Stimulated activated CD4-positive, alpha-beta T cell treated with anti-CD3 and anti-CD28 coated beads, Interleukin-15, amount 100 ng/mL, for 24 hours (primary cell): ENCODE measurements at regions not wholly inside any gene's neighbourhood (a gene's known extent, or its start where the extent isn't known, plus 50 kb on each side); places are given as distances from the start of the nearest gene placed in this dataset.

Source experiments
- DNase-seq: peaks from one replicate; pipeline ENCODE4 v3.0.0-alpha.2; 2020

DNA sequence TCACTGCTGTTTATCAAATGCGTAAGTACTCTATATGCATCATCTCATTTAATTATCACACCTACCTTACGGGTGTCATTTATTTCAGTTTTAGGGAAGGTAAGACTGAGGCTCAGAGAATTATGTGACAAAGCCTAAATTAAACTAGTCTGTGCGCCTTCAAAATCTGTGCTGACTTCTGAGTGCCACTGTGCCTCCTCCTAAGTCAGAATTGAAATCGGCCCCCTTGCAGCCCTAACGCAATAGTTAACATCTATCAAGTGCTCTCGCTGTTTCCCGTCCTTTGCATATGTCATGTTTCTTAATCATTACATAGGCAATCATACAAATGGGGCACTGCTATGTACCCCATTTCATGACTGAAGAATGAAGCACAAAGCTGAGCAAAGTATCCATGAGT, 79.0 kb upstream of the PDE10A start:
- DNase-seq: no peak

DNA sequence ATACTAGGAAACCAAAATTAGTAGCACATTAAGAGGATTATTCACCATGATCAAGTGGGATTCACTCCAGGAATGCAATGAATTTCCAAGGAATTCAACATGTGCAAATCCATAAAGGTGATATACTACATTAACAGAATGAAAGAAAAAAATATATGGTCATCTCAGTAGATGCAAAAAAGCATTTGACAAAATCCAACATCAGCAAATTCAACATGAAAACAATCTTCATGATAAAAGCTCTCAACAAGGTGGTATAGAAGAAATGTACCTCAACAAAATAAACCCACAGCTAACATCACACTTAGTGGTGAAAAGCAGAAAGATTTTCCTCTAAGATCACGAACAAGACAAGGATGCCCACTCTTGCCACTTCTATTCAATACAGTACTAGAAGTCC, 74.4 kb upstream of the PDE10A start:
- no peak for DNase-seq

DNA sequence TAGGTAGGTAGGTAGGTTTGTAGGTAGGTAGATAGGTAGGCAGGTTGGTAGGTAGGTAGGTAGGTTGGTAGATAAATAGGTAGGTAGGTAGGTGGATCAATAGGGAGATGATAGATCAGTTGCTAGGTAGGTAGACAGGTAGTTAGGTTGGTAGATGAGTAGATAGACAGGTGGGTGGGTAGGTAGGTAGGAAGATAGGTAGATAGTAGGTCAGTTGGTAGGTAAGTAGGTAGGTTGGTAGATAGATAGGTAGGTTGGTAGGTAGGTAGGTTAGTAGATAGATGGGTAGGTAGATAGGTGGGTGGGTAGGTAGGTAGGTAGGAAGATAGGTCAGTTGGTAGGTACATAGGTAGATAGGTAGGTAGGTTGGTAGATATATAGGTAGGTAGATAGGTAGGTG, 72.0 kb upstream of the PDE10A start:
- DNase-seq: no peak

DNA sequence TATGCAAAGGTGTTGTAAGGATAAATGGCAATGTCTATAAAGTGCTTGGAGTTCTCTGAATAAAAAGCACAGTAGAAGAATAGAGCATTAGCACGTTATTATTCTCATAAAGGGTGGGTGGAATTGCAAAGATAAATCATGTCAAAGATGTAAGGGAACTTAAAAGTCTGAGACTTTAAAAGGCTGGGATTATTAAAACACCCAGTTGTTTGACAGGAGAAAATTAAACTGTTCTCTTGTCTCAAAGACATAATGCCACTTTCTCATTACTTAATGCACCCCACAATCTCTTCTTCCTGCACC, 70.4 kb upstream of the PDE10A start:
- no peak for DNase-seq

DNA sequence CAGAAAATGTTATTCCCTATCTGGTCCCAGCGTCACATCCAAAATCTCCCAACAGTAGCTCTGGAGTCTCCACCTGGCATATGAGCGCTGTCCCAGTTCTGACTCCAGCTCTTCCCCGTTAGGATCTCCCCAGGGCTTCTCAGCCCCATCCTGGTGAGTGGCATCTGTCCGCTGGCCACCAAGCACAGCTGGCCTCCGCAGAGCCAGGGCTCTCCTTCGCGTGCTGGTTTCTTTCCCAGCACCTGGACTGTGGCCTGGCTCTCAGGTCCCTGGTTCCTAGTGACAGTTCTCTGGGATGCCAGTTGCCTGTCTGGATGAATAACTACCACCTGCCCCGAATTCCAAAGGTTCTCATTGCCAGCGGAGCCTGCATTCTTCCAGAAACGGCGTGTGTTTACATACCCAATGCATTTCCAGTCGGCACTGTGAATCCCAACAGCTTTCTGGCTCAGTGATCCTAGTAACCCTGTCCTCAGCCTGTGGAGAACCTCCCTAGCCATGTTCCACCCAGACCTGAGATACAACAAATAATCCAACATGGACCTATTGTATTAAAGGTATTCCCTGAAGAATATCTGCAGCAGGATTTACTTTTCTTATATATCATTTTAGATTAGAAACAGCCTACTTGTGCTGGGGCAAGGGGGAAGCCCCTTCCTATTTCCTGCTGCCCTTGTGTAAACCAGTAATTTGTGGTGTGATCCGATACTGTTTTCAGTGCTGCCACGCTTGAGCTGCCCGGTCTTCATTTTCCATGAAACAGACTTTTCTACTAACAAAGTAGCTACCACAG, 69.9 kb upstream of the PDE10A start:
- no peak for DNase-seq

DNA sequence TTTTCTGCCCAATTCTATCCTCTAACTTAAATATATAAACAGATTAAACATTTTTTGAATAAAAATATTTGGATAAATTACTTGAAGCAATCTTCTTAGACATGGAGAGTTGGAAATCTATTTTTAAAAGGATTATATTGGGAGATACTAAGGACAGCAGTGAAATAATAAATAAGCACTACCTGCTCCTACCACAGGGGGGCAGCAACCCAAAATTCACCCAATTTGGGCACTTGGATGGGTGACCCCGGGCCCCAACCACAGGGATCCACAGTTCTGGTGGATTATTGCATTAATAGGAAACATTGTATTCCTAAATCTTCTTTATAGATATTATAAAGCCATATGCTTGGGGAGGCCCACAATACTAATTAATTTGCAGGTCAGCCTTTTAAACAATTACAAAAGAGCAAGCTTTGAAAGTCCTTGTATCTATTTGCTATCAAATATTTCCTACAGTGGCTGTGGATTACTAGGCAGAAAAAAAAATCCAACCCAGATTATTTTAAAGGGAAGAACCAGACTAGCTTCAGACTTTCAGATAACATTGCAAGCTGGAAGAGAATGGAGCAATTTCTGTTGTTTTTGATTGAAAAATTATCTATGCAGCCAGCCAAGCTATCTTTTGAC, 66.4 kb upstream of the PDE10A start:
- peak; percentile 55 for DNase-seq

DNA sequence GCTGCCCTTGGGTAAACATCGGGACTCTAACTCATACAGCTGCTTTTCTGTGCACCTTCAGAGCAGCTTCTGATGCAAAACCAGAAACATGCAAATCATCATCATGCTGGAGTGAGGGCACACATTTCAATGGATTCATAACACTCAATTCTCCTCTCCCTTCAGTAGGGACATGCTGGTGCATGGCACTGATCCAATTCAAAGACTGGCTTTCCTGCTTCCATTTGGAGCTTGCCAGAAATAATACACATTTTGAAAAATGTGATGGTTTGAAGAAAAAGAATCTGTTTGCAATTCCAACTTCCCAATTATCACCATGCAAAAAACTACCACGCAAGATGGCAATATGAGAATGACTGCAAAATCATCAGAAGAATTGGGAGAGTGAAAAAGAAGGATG, 65.2 kb upstream of the PDE10A start:
- no peak for DNase-seq

DNA sequence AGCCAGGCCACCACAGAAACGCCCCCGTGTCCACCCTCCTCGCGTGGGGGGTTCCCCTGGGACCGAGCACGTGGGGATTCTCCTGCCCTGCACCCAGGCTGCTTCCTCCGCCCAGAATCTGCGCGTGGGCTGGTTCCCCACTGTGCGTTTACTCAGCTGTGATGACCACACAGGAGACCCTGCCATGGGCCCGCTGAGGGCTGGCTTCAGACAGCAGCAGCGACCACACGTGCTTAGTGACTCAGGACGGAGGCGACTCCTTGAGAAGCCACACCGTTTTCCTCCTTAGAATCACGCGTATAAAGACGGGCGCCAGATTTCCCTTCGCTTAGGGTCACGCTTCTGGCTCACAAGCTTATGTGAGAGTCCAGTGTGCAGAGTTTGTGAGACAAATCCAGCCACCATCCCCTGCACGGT, 63.9 kb upstream of the PDE10A start:
- no peak for DNase-seq

DNA sequence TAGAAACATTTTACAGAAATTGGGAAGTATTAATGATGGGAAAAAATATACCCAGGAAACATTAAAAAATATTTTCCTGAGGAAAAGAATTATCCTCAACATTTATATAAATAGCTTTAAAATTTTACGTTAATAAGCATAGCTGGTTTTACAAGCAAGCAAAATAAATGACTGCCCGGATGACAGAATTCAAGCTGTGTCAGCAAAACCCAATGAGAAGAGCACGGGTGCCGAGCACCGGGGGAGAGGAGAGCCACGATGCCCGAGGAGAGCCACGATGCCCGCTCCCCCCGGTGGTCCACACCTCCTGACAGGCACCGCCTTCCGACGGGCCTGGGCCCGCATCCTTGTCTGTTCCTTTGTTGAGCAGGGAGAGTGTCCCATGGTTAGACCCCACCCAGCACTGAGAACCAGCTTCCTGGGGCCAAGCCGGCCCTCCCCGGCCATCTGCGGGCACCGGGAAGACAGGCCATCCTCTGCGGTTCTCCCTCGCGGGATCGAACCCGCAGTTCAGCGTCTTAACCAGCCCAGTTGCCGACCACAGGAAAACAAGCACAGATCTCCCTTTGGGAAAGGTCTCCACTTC, 63.3 kb upstream of the PDE10A start:
- no peak for DNase-seq

DNA sequence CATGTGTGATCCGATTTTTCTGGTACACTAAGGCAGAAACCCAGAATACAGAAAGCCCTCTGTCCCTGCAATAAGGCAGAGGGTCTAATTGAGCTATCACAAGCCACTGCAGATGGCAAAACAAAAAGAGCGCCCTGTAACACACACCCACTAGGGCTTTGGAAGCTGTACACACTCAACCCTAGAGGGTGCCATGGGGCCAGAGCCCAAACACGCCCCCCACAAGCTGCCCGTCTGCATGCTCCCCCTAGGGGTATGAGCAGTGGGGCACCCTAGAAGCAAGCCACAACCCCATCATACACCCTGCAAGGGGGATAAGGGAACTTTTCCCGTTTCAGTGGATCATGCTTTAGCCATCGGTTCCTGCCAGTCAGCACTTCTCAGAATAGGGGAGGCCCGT, 62.2 kb upstream of the PDE10A start:
- no peak for DNase-seq

DNA sequence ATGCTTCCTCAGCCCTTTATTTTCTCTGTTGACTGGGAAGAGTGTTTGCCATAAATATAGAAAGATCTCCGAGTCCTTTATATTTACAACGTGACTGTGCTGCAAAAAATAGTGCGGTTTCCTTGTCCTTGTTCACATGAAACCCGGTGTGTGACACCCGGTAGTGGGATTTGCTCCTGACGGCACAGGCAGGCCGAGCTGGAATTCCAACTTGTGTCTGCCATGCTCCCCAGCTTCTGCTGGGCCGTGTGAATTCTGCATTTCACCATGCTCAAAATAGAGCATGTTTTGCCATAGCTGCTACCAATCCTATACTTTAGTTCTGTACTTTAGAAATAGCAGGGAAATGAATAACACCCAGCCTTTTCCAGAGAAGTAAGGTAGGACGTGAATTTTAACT, 60.3 kb upstream of the PDE10A start:
- no peak for DNase-seq

DNA sequence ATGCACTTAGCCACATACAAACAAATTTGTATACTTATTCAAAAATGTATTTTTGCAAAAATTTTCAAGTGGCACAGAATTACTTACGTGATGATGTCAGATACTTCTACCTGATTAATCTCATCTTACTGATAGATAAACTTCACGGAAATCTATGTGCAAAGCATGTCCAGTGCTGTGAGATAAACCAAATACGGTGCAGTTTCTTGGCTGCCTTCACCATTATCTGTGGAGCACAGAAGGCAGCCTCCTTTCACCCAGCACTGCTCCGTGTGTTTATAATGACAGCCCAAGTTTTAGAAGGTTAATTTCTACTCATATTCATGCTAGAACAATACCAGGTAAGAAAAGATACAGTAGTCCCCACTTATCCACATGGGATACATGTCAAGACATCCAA, 59.0 kb upstream of the PDE10A start:
- no peak for DNase-seq

DNA sequence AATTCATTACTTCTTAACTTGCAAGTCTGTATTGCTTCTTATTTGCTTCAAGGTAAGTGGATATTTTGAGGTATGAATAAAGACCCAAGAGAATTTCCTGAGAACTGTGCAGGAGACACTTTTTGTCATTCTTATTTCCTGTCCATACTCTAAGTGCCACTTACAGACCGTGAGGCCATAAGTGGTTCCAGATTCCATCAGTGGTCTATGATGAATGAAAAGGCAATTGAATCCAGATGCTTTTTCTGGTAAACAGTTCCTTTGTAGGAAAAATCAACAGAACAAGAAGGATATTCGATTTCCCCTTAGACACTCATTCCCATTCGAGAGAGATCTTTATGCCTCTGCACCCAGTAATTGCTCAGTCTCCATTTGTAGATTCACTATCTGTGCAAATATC, 58.3 kb upstream of the PDE10A start:
- DNase-seq: no peak

DNA sequence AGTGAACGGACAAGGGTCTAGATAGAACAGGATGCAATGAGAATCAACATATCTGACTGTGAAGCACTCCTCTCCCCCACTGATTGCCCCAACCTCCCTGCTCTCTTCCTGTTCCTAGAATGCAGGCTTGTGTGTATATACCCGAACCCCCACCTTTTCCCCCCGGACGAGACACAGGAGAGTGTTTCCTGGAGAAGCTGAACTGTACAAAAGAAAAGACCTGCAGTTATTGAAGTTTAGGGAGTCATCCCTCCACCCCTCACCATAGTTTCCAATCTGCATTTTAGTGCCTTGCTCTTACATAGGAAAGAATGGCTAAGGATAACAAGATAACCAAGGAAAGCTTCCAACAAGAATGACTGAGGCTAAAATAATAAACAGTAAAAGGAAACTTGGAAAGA, 55.5 kb upstream of the PDE10A start:
- no peak for DNase-seq

DNA sequence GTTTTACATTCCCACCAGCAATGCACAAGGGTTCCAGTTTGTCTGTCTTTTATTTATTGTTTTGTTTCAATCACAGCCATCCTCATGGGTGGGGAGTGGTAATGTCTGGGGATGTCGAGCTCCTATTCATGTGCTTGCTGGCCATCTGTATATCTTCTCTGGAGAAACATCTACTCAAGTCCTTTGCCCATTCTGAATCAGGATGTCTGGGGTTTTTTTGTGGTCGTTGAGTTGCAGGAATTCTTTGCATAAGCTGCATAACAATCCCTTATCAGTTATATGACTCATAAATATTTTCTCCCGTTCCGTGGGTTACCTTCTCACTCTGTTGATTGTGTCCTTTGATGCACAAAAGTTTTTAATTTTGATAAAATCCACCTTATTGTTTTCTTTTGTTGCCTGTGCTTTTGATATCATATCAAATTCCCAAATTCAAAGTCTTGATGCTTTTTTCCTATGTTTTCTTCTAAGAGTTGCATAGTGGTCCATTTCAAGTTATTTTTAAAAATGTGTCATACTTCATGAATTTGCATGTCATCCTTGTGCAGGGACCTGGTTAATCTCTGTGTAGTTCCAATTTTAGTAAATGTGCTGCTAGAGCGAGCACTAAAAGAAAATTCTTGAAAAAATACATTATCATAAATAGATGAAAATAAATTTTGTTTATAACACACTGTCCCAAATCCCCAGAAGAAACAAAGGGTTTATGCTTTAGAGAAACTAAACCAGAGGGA, 54.9 kb upstream of the PDE10A start:
- DNase-seq: no peak

DNA sequence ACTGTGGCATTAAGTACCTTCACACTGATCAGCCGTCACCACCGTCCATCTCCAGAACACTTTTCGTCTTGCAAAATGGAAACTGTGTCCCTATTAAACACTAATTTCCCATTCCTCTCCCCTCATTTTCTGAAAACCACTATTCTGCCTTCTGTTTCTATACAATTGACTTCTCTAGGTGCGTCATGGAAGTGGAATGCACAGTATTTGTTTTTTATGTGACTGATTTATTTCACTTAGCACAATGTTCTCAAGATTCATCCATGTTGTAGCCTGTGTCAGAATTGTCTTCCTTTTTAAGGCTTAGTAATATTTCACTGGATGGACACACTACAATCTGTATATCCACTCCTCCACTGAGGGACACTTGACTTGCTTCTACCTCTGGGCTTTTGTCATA, 53.8 kb upstream of the PDE10A start:
- no peak for DNase-seq

DNA sequence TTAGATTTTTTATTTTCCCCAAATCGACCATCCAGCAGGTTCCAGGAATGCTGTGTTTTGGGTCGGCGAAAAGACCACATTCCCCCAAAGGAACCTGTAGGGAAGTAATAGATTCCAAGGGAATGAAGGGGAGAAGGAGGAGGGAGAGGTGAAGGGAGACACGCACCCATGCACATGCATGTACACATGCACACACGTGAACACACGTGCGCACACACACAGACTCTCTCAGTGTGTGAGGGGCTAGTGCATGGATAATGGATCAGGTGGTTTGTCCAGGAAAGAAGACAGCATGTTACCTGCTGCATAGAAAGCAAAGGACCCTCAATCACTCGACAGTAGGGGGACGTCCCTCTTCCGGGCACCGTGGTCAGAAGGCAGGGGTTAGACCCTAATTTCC, 52.4 kb upstream of the PDE10A start:
- DNase-seq: no peak

DNA sequence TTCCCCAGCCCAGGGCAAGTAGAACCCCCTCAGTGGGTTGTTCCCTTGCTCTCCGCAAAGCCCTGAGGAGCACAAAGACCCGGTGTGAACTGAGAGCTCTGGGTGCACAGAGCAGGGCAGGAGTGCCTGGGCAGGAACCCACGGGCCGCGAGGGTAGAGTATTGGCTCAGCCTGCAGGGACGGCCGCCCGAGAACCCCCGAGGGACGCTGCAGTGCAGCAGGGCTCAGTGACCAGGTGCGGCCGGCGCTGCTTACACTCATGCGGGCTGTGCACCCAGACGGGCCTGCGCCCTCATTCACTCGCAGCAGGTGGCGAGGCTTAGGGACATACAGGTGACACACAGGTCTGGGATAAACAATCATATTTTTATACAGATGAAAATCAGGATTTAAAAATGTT, 51.9 kb upstream of the PDE10A start:
- DNase-seq: no peak

DNA sequence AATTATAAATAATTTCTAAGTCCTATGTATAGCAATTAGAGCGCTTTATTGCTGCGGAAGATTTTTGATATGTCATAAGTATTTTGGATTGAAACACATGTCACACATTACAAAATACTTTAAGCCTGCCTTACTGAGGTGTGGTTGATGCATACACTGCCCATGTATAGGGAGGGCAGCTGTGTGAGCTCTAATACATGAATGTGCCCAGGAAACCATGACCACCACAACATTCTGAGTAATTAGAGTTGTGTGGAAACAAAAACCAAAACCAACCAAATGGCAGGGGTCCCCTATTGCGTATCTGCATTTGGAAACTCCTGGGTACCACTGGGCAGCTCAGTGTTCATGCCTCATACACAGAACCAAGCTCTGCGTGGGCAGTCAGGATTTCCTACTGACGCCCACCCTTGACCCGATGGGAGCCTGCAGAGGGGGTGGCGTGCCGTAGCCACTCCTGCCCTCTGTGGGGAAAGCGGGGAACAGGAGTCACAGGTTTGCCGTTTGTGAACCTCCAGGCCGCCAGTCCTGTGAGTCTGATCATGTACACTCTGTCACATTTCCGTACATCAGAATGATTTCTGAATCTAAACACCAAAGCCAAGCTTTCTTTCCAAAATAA, 50.9 kb upstream of the PDE10A start:
- DNase-seq: no peak
